NCI-H748 treated with DMSO at 0.1 percent for 48 hours (cell line): ENCODE measurements at regions not wholly inside any gene's neighbourhood (a gene's known extent, or its start where the extent isn't known, plus 50 kb on each side); places are given as distances from the start of the nearest gene placed in this dataset.

ENCODE experiments used
- DNase-seq: peaks from one replicate; lab custom pipeline; 2025; lab: John Stamatoyannopoulos, UW

DNA sequence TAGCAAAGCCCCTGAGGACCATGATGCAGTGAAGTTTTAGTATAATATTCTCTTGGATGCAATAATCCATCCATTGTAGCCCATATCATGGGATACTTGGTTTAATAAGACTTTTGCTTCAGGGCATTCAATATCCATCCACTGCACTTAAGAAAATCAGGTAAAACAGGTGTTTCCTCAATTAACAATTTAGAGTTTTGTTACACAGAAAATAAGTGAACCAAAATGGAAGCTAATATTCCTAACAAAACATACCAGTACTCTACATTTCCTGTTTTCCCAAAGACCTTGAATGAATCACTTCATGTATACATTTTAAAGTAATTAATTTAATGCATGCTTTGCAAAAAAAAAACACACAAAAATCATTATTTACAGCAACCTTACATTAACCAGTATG, 305.6 kb downstream of the NR2F1-AS1 start:
- DNase-seq, result no peak

DNA sequence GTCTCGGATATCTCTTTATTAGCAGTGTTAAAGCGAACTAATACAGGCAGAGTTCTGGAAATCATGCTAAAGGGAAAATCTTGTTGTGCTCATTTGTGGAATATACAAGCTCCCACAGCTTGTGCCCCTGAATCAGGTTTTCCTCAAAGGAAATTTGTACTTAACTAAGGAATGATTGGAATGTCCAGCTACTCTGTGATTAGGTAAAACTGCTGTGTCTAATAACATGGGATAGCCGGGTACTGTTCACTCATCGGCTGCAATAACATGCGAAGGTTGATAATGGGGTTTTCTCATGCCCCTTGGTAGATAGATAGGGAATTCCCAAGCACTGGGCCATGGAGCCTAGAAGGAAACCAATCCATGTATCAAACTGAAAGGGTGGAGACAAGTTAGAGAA, 306.7 kb downstream of the NR2F1-AS1 start:
- no peak for DNase-seq

DNA sequence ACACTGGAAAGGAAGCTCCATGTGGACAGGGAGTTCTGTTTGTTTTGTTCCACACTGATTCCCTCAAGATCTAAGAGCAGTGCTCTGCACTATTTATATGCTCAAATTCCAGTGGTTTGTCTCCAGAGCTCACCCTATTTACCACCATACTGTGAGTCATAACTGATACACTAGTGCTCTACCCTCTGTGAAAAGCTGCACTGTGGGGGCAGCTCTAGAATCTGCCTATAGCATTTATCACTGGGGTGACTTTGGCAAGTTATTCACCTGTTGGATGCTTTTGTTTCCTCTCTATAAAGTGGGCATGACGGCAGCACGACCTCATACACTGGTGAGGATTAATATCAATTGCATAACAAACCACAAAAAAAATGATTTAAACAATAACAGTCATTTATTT, 307.8 kb downstream of the NR2F1-AS1 start:
- DNase-seq, result no peak

DNA sequence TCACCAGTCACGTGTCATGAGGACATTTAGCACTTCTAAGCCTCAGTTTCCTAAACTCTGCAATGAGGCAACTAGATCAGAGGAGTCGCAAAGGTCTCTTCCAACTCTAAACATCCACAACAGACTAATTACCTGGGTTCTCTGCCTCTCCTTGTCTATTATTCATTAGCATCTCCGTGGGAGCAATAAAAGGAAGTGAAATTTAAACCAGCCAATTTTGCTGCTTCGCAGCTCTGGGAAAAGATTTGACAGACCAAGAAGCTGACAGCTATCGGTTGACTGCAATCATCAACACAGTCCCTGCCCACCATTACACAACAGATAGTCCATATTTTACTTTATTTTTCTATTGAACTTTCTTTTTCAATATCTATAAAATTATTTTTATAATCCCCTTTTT, 308.9 kb downstream of the NR2F1-AS1 start:
- DNase-seq, result no peak

DNA sequence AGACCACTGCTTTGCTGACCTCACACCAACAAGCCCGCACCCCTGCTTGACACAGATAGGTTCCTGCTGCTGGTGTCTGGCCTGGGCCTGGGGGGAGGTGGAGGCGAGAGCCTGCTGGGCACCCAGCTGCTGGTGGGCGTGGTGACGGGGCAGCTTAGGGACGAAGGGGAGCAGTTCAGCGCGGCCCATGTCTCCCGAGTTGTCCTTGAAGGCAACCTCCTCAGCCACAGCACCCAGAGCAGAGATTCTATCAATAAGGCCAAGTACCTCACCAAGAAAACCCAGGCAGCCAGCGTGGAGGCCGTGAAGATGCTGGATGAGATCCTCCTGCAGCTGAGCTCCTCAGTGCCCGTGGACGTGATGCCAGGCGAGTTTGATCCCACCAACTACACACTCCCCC, 313.3 kb downstream of the NR2F1-AS1 start:
- no peak for DNase-seq

DNA sequence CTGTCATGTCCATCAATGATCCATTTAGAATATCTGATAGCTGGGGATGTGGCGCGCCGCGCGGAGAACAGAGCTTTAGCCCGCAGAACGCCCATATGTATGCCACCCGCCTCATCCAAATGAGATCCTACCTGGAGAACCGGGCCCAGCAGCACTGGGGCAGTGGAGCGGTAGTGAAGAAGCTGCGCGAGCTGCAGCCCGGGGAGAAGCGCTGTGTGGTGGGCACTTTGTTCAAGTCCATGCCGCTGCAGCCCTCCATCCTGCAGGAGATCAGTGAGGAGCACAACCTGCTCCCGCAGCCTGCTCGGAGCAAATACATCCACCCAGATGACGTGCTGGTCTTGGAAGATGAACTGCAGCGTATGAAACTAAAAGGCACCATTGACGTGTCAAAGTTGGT, 313.7 kb downstream of the NR2F1-AS1 start:
- no peak for DNase-seq

DNA sequence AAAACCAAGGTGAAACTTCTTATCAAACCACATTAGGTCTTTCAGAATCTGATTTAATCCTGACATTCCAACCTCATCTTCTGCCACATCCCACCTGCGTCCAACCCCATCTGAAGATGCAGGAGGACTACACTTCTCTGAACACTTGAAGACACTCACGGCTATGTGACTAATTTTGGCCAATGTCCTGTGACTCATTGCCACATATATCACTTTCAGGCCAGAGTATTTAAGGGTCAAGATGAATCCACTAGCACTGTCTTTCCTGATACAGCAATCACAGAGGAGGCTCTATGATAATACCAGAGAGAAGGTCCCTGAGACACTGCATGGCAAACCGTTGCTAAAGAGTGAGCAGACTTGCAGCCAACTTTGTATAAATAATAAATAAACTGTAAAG, 323.4 kb downstream of the NR2F1-AS1 start:
- no peak for DNase-seq

DNA sequence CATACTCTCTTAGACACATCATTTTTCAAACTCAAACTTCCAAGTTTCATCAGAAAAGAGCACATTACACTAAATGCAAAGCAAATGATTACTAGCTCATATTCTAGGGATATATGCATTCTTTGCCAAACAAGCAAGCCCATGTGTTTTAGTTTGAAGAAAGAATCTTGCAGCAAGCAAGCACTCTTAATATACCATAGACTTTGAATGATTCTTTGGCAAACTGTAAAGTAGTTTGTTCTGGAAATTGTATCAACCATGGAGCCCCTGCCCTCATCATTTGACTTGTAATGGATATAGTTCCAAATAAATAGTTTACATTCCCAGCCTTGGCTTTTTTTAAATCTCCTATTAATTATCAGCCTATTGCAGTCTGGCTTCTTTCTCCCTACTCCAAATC, 325.2 kb downstream of the NR2F1-AS1 start:
- no peak for DNase-seq

DNA sequence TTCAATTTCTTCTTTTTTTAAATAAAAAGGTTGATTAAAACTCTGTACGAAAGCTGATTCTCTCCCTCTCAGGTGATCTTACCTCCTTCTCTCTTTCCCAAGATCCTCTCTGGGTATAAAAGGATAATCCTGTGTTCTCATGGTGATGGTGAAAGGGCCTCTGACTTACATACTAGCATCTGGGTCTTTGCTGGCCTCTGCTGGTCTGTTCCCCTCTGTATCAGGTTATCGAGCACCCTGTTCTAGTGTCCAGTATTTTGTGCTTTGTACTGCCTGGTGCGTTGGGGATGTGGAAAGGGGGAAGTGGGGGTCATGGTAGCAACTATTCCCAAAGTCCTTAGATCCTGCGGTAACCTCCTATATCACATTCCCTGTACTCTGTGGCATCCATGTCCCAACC, 328.9 kb downstream of the NR2F1-AS1 start:
- DNase-seq, result no peak

DNA sequence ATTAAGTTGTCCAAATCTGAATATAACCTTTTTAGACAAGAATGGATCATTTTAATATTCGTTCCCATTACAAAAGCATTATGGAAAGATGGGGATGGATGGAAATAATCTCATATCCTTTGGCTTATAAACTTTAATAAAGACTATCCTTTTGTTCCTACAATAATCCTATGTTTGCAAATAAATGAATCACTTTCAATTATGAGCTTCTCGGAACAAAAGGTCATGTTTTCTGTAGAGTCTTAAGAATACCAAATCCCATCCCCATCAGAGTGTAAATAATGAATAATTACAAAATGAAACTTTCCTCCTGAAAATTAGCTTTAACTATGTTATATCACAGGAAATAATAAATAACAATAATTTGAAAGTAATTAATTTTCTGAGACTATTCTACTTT, 329.7 kb downstream of the NR2F1-AS1 start:
- DNase-seq, result no peak

DNA sequence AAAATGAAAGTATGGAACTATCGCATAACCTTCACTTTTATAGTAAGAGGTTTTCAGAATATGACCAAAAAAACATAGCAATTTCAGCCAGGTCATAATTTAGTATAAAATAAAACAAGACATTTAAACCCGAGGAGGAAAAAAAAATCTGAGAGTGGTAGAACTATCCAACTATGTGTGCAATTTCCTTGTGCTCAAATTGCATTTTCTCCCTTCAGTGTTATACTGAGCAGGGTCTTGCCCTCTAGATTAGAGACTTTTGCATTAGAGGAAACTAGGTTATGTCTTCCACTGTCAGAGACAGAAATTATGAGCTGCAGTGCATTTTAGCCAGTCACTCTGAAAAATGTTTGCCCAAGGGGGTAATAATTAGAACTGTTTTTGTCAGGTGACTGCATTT, 330.6 kb downstream of the NR2F1-AS1 start:
- DNase-seq, result no peak

DNA sequence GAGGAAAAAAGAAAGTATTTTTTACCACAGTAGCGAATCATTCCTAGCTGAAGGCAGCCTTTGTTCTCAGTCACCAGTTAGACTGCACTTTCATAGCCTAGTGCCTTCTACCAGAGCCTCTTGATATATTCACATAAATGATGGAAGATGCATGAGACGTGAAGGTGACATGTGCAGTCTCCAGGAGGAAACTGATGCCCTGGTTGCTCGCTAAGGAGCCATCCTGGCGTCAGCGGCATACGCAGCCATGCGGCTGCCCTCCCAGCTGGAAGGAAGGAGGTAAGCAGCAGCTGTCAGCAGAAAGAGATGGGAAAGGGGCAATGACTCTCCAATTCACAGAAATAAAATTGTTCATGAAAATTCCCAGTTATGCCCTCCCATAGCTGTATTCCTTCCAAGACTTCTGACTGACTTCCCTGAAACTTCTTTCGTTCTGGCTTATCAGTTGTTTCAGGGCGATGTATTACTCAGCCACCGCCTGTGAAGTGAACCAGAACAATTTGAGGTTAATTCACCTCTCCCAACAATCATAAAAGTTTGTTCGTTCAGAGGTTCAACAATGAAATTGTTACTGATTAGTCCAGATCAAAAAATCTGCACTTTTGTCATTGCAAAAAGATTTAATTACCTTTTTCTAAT, 331.2 kb downstream of the NR2F1-AS1 start:
- DNase-seq, result no peak

DNA sequence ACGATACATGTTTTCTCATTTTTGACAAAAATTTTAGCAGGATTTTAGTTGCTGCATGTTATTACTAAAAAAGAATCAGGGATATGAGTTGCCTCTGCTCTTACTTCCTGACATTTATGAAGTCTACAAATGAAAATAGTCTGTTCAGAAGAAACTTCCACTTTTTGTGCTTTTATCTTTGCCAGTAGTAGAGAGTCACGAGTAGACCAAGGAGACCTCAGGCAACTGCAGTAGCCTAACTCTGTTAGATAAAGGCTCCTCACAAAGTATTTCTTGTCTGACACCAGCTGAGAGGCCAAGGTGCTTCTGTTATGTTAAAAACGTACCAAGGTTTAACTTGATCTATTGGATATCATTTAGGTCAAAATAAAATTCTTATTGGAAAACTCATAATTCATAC, 333.9 kb downstream of the NR2F1-AS1 start:
- DNase-seq, result no peak

DNA sequence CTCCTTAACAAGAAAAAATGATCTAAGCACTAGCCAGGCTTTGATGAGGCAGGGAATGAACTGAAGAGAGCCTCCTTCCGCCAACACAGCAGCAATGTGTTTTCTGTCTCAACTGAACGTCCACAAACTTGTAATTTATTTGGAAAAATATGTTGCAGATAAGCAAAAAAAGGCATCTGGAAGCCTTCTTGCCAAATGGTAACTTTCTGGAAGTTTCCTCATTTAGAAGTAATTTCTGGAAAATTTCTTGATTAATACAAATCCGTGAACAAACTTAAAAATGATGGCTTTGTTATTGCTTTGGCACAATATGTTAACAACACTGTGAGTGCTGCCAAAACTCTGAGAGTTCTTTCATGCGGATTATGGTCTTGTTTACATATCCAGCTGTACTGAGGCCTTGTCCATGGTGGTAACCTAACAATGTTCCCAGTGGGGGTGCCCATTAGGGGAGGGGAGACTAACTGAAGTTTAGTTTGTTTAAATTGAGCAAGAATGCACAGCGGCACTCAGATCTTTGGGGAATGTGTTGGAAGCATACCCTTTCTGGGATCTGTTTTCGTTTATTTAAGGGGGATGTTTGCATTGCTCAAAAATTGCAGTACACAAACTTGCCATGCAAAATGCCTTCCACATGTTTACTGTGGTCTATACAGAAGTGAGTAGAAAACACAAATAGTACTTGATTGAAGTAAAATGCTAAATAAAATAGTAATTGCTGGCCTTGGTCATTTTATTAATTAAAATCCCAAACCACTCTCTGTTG, 334.7 kb downstream of the NR2F1-AS1 start:
- DNase-seq, result peak; percentile 85

DNA sequence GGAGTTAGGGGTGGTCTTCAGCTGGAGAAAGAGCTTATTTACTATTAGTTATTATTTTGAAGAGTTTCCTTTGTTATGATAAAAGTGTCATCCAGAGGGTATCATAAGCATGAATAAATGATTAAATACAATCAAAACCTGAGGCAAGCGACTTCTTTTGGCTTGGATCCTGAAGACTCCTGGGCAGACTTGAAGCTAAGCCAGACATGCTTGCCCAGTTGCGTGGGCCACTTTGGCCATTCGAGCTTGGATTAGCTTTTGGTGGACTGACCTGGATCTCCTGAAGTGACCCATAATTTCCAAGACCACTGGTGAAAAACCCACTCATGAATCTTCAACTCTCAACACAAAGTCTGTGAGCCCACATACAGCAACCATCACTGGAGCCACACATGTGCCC, 335.8 kb downstream of the NR2F1-AS1 start:
- DNase-seq, result no peak

DNA sequence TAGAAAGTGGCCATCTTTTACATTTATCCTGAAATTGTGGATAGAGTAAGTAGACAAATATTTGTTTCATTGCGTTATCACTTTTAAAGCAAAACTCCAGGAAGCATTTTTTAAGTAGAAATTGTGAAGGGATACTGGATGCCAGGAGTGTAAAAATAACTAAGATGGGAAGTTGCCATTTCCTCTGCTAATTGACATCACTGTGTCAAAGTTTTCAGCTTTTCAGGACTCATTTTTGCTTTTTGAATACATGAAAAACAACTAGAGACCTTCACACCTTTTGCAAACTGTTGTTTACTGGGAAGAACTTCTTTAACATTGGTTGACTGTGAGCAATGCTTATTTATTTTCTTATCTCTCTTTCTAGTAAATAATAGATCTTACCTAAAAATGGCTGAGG, 337.5 kb downstream of the NR2F1-AS1 start:
- DNase-seq, result no peak

DNA sequence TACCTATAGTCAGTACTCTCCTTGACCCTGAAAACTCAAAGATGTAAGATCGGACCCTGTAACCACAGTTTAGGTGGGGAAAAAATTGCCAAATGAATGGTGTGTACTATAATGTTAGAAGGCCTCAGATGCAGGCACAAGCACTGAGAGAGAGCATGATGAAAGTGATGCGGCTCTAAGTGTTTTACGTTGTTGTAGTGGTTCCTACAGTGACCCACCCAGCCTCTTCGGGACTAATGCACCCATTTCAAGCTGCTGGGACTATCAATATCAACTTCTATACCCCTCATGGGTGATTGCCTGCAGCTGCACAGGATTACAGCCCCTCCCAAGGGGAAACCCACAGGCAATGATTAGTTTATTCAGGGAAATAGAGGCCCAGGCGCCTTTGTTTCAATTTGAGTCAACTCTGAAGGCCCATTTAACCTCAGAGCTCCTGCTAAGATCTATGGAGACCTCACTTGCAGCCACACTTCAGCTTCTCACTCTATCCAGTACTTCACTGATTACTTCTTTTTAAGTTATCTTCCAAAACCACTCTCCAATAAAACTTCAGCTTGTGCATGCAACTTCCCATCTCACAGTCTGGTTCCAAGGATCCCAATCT, 340.7 kb downstream of the NR2F1-AS1 start:
- DNase-seq, result no peak

DNA sequence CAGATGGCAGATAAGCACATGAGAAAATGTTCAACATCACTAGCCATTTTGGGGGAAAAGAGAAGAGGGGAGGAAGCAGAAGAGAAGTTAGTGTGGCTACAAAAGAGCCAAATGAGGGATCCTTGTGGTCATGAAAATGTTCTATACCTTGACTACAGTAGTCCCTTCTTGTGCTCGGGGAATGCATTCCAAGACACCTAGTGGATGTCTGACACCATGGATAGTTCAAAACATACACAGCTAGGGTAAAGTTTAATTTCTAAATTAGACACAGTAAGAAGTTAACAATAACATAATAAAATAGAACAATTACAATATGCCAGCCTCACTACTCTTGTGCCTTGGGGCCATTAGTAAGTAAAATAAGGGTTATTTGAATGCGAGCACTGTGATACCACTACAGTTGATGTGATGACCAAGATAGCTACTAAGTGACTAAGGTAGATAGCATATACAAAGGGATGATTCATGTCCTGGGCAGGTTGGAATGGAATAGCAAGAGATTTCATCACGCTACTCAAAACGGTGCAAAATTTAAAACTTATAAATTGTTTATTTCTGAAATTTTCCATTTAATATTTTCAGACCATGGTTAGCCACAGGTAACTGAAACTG, 344.1 kb downstream of the NR2F1-AS1 start:
- DNase-seq, result no peak

DNA sequence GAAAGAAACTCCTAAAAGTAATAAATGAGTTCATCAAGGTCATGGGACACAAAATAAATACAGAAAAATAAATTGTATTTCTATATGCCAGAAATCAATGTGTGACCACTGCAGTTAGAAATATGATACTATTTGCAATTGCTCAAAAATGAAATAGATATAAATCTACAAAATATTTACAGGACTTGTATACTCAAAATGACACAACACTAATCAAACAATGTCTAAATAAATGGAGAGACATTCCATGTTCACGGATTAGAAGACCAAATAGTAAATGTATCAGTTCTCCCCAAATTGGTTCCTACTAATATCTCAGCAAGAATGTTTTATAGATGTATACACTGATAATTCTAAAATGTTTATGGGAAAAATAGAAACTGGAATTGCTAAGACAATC, 345.3 kb downstream of the NR2F1-AS1 start:
- DNase-seq, result no peak

DNA sequence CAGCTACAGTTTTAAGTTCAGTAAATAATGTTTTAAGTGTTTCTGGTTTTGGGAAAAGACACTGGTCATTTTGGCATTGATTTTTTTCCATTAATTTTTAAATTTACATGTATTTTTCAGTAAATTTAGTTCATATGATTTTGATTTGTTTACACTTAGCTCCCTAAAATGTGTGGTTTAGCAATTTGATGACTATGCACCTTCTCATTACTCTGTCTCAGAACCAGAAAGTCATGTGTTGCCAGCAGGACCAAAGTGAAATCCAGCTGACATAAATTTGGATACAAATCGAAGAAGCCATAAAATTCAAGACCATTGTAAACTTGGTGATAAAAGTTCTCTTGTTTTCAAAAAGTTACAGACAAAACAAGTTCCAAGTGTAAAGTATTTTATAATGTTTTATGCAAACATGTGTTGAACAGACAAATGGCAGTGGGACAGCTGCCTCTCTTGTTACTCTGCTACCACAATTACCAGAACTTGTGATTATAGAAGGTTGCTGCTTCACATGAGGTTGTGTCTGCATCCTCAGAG, 354.8 kb downstream of the NR2F1-AS1 start:
- no peak for DNase-seq

DNA sequence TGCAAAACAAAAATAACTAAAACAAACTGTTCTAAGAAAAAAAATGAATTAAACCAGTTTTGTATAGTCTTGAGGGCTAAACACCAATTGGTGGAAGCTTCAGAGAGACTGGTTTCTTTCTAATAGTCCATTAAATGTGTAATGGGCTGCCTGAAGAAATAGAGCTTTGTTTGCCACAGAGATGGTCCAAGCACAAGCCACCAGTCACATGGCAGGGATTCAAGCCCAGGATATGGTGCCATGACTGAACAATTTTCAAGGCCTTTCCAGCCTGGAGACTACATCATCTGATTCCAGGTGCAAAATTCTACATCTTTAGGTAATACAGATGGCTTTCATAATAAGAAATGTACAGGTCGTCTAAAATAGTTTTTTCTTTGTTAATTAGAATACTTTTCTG, 355.3 kb downstream of the NR2F1-AS1 start:
- no peak for DNase-seq

DNA sequence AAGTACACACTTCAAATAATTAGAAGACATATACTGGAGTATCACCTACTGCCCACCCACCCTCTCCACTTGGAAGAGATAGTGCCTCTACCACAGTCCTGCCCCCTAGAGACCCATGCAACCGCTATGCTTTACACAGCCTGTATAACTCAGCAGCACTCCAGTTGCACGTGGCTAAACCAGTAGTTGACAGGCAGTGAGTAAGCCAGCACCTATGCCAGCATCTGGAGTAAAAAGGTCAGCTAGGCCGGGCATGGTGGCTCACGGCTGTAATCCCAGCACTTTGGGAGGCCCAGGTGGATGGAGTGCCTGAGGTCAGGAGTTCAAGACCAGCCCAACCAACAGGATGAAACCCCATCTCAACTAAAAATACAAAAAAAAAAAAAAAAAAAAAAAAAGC, 356.4 kb downstream of the NR2F1-AS1 start:
- DNase-seq, result no peak

DNA sequence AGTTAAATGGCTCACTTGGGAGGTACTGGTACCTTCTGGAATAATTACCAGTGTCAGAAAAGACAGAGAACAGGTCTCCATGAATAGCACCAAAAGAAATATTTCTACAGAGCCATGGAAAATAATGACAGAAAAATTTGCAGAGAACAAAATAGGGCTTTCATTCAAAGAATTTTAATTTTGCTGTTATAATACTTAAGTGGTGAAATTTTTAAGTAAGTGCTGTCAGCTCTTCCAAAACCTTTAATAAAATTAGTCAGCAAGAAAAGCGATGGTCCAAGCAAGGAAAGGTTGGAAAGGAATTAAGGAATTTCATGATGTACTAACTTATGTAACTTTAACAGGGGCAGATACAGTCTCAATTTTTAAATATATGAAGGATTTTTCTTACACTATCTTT, 359.2 kb downstream of the NR2F1-AS1 start:
- no peak for DNase-seq
